ENCODE measurements at regions not wholly inside any gene's neighbourhood (a gene's known extent, or its start where the extent isn't known, plus 50 kb on each side); places are given as distances from the start of the nearest gene placed in this dataset.

DNA sequence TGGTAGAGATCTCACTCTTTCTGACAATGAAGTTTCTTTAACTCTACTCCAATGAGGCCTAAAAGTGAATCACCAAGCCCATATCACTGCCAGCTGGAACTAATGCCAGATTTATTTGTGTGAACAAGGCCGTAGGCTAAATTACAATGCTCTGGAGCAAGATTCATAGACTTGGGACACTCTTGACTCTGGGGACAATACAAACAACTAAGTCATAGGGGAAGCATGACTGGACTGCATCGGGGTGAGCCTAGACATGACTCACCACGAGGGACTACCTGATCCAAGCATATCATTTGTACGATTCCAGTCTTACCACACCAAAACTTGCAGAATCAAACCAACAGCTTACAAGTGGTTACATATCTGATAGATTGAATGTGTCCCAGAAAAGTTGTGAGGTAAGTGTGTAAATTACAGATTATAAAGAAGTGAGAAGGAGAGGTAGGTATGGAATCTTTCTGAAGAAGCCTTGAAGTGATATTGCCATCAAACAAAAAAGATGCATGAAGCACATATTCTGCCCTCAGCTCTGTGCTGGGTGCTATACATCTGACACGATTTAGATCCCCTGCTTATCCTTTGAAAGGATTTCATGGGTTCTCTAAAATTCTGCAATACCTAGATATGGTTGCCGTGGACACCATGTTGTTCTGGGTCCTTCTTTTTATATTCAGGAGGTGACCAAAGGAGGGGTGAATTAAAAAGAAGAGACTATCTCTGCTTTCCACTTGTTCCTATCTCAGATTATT lies 199.3 kb upstream of the PDE4D start:
- Histone ChIP-seq H3K9ac (ENCODE audit: low read length) (no peak overlapping the region), H3K27ac (ENCODE audit: low read depth, low read length) (no peak overlapping the region), H3K56ac (ENCODE audit: low read length) (no peak overlapping the region), H2BK15ac (replicated peaks; ENCODE audit: low read depth) (no peak overlapping the region), H3K79me1 (ENCODE audit: low read length) (no peaks in the 10 kb centered on the region), H2BK5ac (ENCODE audit: low read length) (no peak overlapping the region), H4K8ac (ENCODE audit: low read depth, low read length) (no peak overlapping the region), H3K4me3 (ENCODE audit: low read length) (no peak overlapping the region), H3K4me2 (ENCODE audit: low read length) (no peak overlapping the region), H3K79me2 (ENCODE audit: control insufficient read depth, insufficient read depth, low read length) (no peaks in the 10 kb centered on the region), H2BK120ac (ENCODE audit: low read depth, low read length) (no peak overlapping the region), H3K23ac (ENCODE audit: low read length) (no peak overlapping the region), H4K5ac (ENCODE audit: low read length) (no peak overlapping the region), H3K27me3 (ENCODE audit: insufficient read depth, low read length, poor library complexity) (no peaks in the 10 kb centered on the region), H3K36me3 (ENCODE audit: control insufficient read depth, insufficient read depth, low read length) (no peaks in the 10 kb centered on the region), H3K18ac (ENCODE audit: low read length) (no peak overlapping the region), H2AK5ac (ENCODE audit: low read length) (no peak overlapping the region), H3K4ac (ENCODE audit: low read depth, low read length) (no peak overlapping the region), H3K4me1 (ENCODE audit: control insufficient read depth, low read depth, low read length) (no peaks in the 10 kb centered on the region)
- no CpG with 5 or more reads among the region's 6 CpGs for WGBS (ENCODE audit: extremely low coverage, insufficient coverage, low lambda C conversion rate)
- no peak for DNase-seq

DNA sequence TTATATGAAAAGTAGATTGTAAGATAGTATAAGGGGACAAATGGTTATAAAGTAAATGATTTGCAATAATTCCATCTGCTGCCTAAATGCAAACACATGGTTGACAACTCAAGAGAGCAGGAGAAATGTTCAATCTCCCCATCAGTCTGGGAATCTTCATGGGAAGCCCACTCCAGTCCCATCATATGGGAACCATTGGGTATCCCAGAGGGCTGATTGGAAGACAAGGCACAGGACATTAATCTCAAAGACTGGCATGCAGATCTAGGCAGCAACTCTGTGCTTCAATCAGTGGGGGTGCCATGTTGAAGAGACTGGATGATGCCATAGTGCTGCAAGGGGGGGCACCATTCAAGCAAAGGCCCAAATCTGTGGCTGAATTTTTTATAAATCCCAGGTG lies 193.1 kb upstream of the PDE4D start:
- H2BK15ac ChIP-seq (replicated peaks; ENCODE audit: low read depth) = no peak overlapping the region
- H3K79me2 ChIP-seq (ENCODE audit: control insufficient read depth, insufficient read depth, low read length) = no peaks in the 10 kb centered on the region
- H4K8ac ChIP-seq (ENCODE audit: low read depth, low read length) = no peak overlapping the region
- no peaks in the 10 kb centered on the region for H3K36me3 ChIP-seq (ENCODE audit: control insufficient read depth, insufficient read depth, low read length)
- H3K79me1 ChIP-seq (ENCODE audit: low read length) = no peaks in the 10 kb centered on the region
- no peak overlapping the region for H2BK120ac ChIP-seq (ENCODE audit: low read depth, low read length)
- no peak overlapping the region for H2AK5ac ChIP-seq (ENCODE audit: low read length)
- no peak overlapping the region for H3K56ac ChIP-seq (ENCODE audit: low read length)
- no peak overlapping the region for H3K18ac ChIP-seq (ENCODE audit: low read length)
- H3K27ac ChIP-seq (ENCODE audit: low read depth, low read length) = no peak overlapping the region
- no peak for DNase-seq
- H3K27me3 ChIP-seq (ENCODE audit: insufficient read depth, low read length, poor library complexity) = no peaks in the 10 kb centered on the region
- no peak overlapping the region for H2BK5ac ChIP-seq (ENCODE audit: low read length)
- no peak overlapping the region for H3K4ac ChIP-seq (ENCODE audit: low read depth, low read length)
- no peak overlapping the region for H3K23ac ChIP-seq (ENCODE audit: low read length)
- H3K4me1 ChIP-seq (ENCODE audit: control insufficient read depth, low read depth, low read length) = no peaks in the 10 kb centered on the region
- no peak overlapping the region for H3K9ac ChIP-seq (ENCODE audit: low read length)
- no peak overlapping the region for H3K4me2 ChIP-seq (ENCODE audit: low read length)
- H3K4me3 ChIP-seq (ENCODE audit: low read length) = no peak overlapping the region
- no peak overlapping the region for H4K5ac ChIP-seq (ENCODE audit: low read length)

DNA sequence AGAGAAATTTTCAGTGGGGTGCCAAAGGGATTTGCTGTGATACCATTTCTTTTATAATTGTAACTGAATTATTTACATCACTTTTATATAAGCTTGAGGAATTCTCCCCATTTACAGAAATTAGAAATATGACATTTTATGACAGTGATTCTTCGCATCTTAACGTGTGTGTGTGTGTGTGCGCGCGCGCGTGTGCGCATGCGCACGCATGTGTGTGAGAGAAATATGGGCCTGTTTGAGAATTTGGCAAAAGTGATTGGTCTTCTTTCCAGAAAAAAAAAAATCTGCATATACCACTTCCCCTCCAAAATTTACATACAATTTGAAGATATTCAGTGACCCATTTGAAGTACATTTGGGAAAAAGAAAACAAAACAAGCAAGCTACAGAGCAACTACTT lies 190.7 kb upstream of the PDE4D start:
- Histone ChIP-seq H3K9ac (ENCODE audit: low read length) (no peak overlapping the region), H3K4me3 (ENCODE audit: low read length) (no peak overlapping the region), H3K79me1 (ENCODE audit: low read length) (no peaks in the 10 kb centered on the region), H3K4ac (ENCODE audit: low read depth, low read length) (no peak overlapping the region), H2BK5ac (ENCODE audit: low read length) (no peak overlapping the region), H2AK5ac (ENCODE audit: low read length) (no peak overlapping the region), H3K27ac (ENCODE audit: low read depth, low read length) (no peak overlapping the region), H4K8ac (ENCODE audit: low read depth, low read length) (no peak overlapping the region), H2BK120ac (ENCODE audit: low read depth, low read length) (no peak overlapping the region), H2BK15ac (replicated peaks; ENCODE audit: low read depth) (no peak overlapping the region), H4K5ac (ENCODE audit: low read length) (no peak overlapping the region), H3K4me2 (ENCODE audit: low read length) (no peak overlapping the region), H3K56ac (ENCODE audit: low read length) (no peak overlapping the region), H3K36me3 (ENCODE audit: control insufficient read depth, insufficient read depth, low read length) (no peaks in the 10 kb centered on the region), H3K79me2 (ENCODE audit: control insufficient read depth, insufficient read depth, low read length) (no peaks in the 10 kb centered on the region), H3K18ac (ENCODE audit: low read length) (no peak overlapping the region), H3K4me1 (ENCODE audit: control insufficient read depth, low read depth, low read length) (no peaks in the 10 kb centered on the region), H3K23ac (ENCODE audit: low read length) (no peak overlapping the region), H3K27me3 (ENCODE audit: insufficient read depth, low read length, poor library complexity) (no peaks in the 10 kb centered on the region)
- DNase-seq = no peak
- no CpG with 5 or more reads among the region's 10 CpGs for WGBS (ENCODE audit: extremely low coverage, insufficient coverage, low lambda C conversion rate)

DNA sequence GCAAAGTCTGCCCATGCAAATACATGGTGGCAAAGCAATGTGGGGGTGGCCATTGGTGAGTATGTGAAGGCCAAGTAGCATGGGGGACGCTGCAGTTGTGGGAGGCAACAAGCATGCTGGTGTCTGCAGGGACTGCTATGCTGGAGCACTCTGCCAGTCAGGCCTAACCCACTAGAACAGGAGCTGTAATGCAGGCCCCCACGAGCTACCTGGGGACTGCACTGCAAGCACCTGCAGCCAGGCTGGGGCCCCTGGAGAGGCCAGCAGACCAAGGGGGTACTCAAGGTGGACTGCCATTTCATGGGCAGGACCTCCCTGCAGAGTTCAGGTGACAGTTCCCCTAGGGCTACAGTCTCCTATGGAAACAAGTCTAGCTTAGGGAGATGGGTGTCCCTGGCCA lies 183.8 kb upstream of the PDE4D start:
- Histone ChIP-seq H3K56ac (ENCODE audit: low read length) (no peak overlapping the region), H2BK15ac (replicated peaks; ENCODE audit: low read depth) (no peak overlapping the region), H3K27me3 (ENCODE audit: insufficient read depth, low read length, poor library complexity) (no peaks in the 10 kb centered on the region), H2AK5ac (ENCODE audit: low read length) (no peak overlapping the region), H2BK5ac (ENCODE audit: low read length) (no peak overlapping the region), H3K18ac (ENCODE audit: low read length) (no peak overlapping the region), H3K36me3 (ENCODE audit: control insufficient read depth, insufficient read depth, low read length) (no peaks in the 10 kb centered on the region), H3K27ac (ENCODE audit: low read depth, low read length) (no peak overlapping the region), H4K8ac (ENCODE audit: low read depth, low read length) (no peak overlapping the region), H3K79me2 (ENCODE audit: control insufficient read depth, insufficient read depth, low read length) (no peaks in the 10 kb centered on the region), H3K4me2 (ENCODE audit: low read length) (no peak overlapping the region), H3K9ac (ENCODE audit: low read length) (no peak overlapping the region), H3K4me3 (ENCODE audit: low read length) (no peak overlapping the region), H3K79me1 (ENCODE audit: low read length) (no peaks in the 10 kb centered on the region), H3K4me1 (ENCODE audit: control insufficient read depth, low read depth, low read length) (no peaks in the 10 kb centered on the region), H3K23ac (ENCODE audit: low read length) (no peak overlapping the region), H4K5ac (ENCODE audit: low read length) (no peak overlapping the region), H2BK120ac (ENCODE audit: low read depth, low read length) (no peak overlapping the region), H3K4ac (ENCODE audit: low read depth, low read length) (no peak overlapping the region)
- no CpG with 5 or more reads among the region's 2 CpGs for WGBS (ENCODE audit: extremely low coverage, insufficient coverage, low lambda C conversion rate)
- DNase-seq = no peak

DNA sequence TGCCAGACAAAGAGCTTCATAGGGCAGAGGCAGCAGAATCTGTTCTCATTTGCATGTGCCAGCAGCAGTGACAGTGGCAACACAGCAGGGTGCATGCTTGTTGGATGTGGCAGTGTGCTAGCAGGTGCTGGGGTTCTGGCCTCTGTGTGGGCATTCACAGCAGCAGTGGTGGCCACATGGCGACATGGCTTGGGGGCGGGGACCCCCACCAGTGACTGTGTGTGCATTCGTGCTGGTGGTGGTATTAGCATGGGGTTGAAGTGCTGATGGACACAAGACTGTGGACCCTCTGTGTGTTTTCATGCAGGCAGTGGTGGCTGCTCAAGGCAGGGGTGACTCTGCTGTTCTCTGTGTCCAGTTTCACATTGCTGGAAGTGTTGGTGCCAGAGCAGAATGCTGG lies 183.2 kb upstream of the PDE4D start:
- DNase-seq = no peak

DNA sequence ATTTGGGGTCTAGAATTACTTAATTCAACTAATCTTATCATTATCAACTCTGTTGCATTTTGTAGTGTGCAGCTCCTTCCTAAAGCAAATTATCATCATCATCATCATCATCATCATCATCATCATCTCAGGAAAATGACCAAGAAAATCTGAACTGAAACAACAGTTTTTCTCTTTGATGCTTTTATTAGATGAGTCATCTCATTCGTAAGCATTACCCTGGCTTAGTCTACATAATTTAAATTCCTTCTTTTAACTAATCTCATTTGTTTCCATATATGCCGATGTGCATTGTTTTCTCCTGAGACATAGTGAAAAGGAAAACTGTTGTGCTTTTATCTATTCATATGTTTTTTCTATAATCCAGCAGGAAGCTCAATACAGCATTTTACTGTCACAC lies 173.0 kb upstream of the PDE4D start:
- Histone ChIP-seq H3K27ac (ENCODE audit: low read depth, low read length) (no peak overlapping the region), H3K9ac (ENCODE audit: low read length) (no peak overlapping the region), H3K4ac (ENCODE audit: low read depth, low read length) (no peak overlapping the region), H3K4me3 (ENCODE audit: low read length) (no peak overlapping the region), H4K5ac (ENCODE audit: low read length) (no peak overlapping the region), H2AK5ac (ENCODE audit: low read length) (no peak overlapping the region), H3K36me3 (ENCODE audit: control insufficient read depth, insufficient read depth, low read length) (no peaks in the 10 kb centered on the region), H3K79me1 (ENCODE audit: low read length) (no peaks in the 10 kb centered on the region), H3K4me2 (ENCODE audit: low read length) (no peak overlapping the region), H4K8ac (ENCODE audit: low read depth, low read length) (no peak overlapping the region), H2BK15ac (replicated peaks; ENCODE audit: low read depth) (no peak overlapping the region), H3K23ac (ENCODE audit: low read length) (no peak overlapping the region), H3K56ac (ENCODE audit: low read length) (no peak overlapping the region), H2BK5ac (ENCODE audit: low read length) (no peak overlapping the region), H3K4me1 (ENCODE audit: control insufficient read depth, low read depth, low read length) (no peaks in the 10 kb centered on the region), H3K79me2 (ENCODE audit: control insufficient read depth, insufficient read depth, low read length) (no peaks in the 10 kb centered on the region), H3K27me3 (ENCODE audit: insufficient read depth, low read length, poor library complexity) (no peaks in the 10 kb centered on the region), H2BK120ac (ENCODE audit: low read depth, low read length) (no peak overlapping the region), H3K18ac (ENCODE audit: low read length) (no peak overlapping the region)
- no CpG with 5 or more reads among the region's 2 CpGs for WGBS (ENCODE audit: extremely low coverage, insufficient coverage, low lambda C conversion rate)
- DNase-seq = no peak

More for the DNA sequence above, 183.2 kb upstream of the PDE4D start:
- Histone ChIP-seq H2BK15ac (replicated peaks; ENCODE audit: low read depth) (no peak overlapping the region), H4K8ac (ENCODE audit: low read depth, low read length) (no peak overlapping the region), H3K27ac (ENCODE audit: low read depth, low read length) (no peak overlapping the region), H2BK5ac (ENCODE audit: low read length) (no peak overlapping the region), H3K36me3 (ENCODE audit: control insufficient read depth, insufficient read depth, low read length) (no peaks in the 10 kb centered on the region), H4K5ac (ENCODE audit: low read length) (no peak overlapping the region), H3K18ac (ENCODE audit: low read length) (no peak overlapping the region), H3K56ac (ENCODE audit: low read length) (no peak overlapping the region), H3K4me3 (ENCODE audit: low read length) (no peak overlapping the region), H3K23ac (ENCODE audit: low read length) (no peak overlapping the region), H3K79me1 (ENCODE audit: low read length) (no peaks in the 10 kb centered on the region), H3K4me1 (ENCODE audit: control insufficient read depth, low read depth, low read length) (no peaks in the 10 kb centered on the region), H2BK120ac (ENCODE audit: low read depth, low read length) (no peak overlapping the region), H3K79me2 (ENCODE audit: control insufficient read depth, insufficient read depth, low read length) (no peaks in the 10 kb centered on the region), H3K4ac (ENCODE audit: low read depth, low read length) (no peak overlapping the region), H3K27me3 (ENCODE audit: insufficient read depth, low read length, poor library complexity) (no peaks in the 10 kb centered on the region), H3K9ac (ENCODE audit: low read length) (no peak overlapping the region), H3K4me2 (ENCODE audit: low read length) (no peak overlapping the region), H2AK5ac (ENCODE audit: low read length) (no peak overlapping the region)
- no CpG with 5 or more reads among the region's 3 CpGs for WGBS (ENCODE audit: extremely low coverage, insufficient coverage, low lambda C conversion rate)
